22Rv1 (cell line): ENCODE measurements at regions not wholly inside any gene's neighbourhood (a gene's known extent, or its start where the extent isn't known, plus 50 kb on each side); places are given as distances from the start of the nearest gene placed in this dataset.

Source experiments
- ZFX ChIP-seq: fragments of 450-650 bp; IDR thresholded peaks from 2 replicates; pipeline ENCODE4 v1.6.1; 2017; ENCODE audit warnings: antibody characterized with exemption, borderline replicate concordance
- TF ChIP-seq, protein P1 (sequence below): fragments of 450-650 bp; IDR thresholded peaks from 2 replicates; pipeline ENCODE4 v1.5.1; 2017; ENCODE audit warnings: mild to moderate bottlenecking

GRCh38 chr2:7788736-7789135, 871.5 kb downstream of the RNF144A start:
- TF ChIP-seq, protein P1, sequence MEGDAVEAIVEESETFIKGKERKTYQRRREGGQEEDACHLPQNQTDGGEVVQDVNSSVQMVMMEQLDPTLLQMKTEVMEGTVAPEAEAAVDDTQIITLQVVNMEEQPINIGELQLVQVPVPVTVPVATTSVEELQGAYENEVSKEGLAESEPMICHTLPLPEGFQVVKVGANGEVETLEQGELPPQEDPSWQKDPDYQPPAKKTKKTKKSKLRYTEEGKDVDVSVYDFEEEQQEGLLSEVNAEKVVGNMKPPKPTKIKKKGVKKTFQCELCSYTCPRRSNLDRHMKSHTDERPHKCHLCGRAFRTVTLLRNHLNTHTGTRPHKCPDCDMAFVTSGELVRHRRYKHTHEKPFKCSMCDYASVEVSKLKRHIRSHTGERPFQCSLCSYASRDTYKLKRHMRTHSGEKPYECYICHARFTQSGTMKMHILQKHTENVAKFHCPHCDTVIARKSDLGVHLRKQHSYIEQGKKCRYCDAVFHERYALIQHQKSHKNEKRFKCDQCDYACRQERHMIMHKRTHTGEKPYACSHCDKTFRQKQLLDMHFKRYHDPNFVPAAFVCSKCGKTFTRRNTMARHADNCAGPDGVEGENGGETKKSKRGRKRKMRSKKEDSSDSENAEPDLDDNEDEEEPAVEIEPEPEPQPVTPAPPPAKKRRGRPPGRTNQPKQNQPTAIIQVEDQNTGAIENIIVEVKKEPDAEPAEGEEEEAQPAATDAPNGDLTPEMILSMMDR = no peak
- no peak for TF ChIP-seq ZFX
